NB4 (cell line): ENCODE measurements at regions not wholly inside any gene's neighbourhood (a gene's known extent, or its start where the extent isn't known, plus 50 kb on each side); places are given as distances from the start of the nearest gene placed in this dataset.

ENCODE experiments used
- CTCF ChIP-seq: IDR thresholded peaks from one replicate; pipeline ENCODE4 v1.5.1; 2012; ENCODE audit warnings: low read depth, low read length
- MAX ChIP-seq: IDR thresholded peaks from 2 replicates; pipeline ENCODE4 v1.6.1; 2011; ENCODE audit warnings: low read depth, low read length
- POLR2A ChIP-seq: IDR thresholded peaks from 2 replicates; pipeline ENCODE4 v1.6.1; 2011; ENCODE audit warnings: mild to moderate bottlenecking; ENCODE audit not compliant: insufficient read length; ENCODE audit errors: extremely low read depth

GRCh38 chrX:26286836-26287235 lies 70.9 kb downstream of the MAGEB5 start:
- TF ChIP-seq CTCF = no peak
- TF ChIP-seq POLR2A = no peak
- no peak for TF ChIP-seq MAX
